Neuronal stem cell (in vitro differentiated cells): ENCODE measurements at regions not wholly inside any gene's neighbourhood (a gene's known extent, or its start where the extent isn't known, plus 50 kb on each side); places are given as distances from the start of the nearest gene placed in this dataset.

Experiments
- DNase-seq: peaks from one replicate; pipeline ENCODE4 v3.0.0-alpha.2; 2013; ENCODE audit warnings: low spot score
- H2AFZ ChIP-seq: one replicate; pipeline ENCODE4 v1.6.1; 2013; ENCODE audit warnings: mild to moderate bottlenecking, low read length, inconsistent platforms
- H2AK5ac ChIP-seq: 2 replicates; pipeline ENCODE4 v1.6.1; 2013; ENCODE audit warnings: low read depth, mild to moderate bottlenecking, inconsistent platforms, low read length, moderate library complexity, mixed read lengths
- H2BK120ac ChIP-seq: 2 replicates; pipeline ENCODE4 v1.6.1; 2013; ENCODE audit warnings: low read depth, mild to moderate bottlenecking, inconsistent platforms, low read length, moderate library complexity, mixed read lengths
- H2BK12ac ChIP-seq: one replicate; pipeline ENCODE4 v1.6.1; 2013; ENCODE audit warnings: low read length, inconsistent platforms
- H2BK15ac ChIP-seq: 2 replicates; pipeline ENCODE4 v1.6.1; 2013; ENCODE audit warnings: mild to moderate bottlenecking, low read length, inconsistent platforms, mixed read lengths
- H2BK5ac ChIP-seq: one replicate; pipeline ENCODE4 v1.6.1; 2013; ENCODE audit warnings: inconsistent platforms, mild to moderate bottlenecking, low read length, moderate library complexity
- H3K14ac ChIP-seq: one replicate; pipeline ENCODE4 v1.6.1; 2013; ENCODE audit warnings: low read length, inconsistent platforms
- H3K18ac ChIP-seq: 2 replicates; pipeline ENCODE4 v1.6.1; 2013; ENCODE audit warnings: low read length, inconsistent platforms
- H3K23ac ChIP-seq: 2 replicates; pipeline ENCODE4 v1.6.1; 2013; ENCODE audit warnings: low read depth, mild to moderate bottlenecking, mixed read lengths, low read length, inconsistent platforms; ENCODE audit not compliant: poor library complexity
- H3K27ac ChIP-seq: replicated peaks from 3 replicates; pipeline ENCODE4 v1.5.1; 2013; ENCODE audit warnings: low read length, inconsistent platforms
- H3K27me3 ChIP-seq, 3 experiments: 2 replicates each; pipeline ENCODE4 v1.6.1; 2013; ENCODE audit warnings: low read length in 3 of 3, mild to moderate bottlenecking in 2 of 3, inconsistent platforms in 1 of 3, low read depth in 1 of 3, mixed read lengths in 1 of 3, moderate library complexity in 1 of 3; ENCODE audit not compliant: control insufficient read depth in 3 of 3, insufficient read depth in 3 of 3
- H3K36me3 ChIP-seq, 2 donors: replicated peaks in 1 of 2; 2 replicates each; pipeline ENCODE4 v1.6.1; 2013; ENCODE audit warnings: low read length in 2 of 2; ENCODE audit not compliant: control insufficient read depth in 2 of 2, insufficient read depth in 2 of 2
- H3K4ac ChIP-seq: 2 replicates; pipeline ENCODE4 v1.6.1; 2013; ENCODE audit warnings: inconsistent platforms, mild to moderate bottlenecking, low read length, moderate library complexity
- H3K4me1 ChIP-seq, 2 donors: 1 replicate in 1 of 2; 2 replicates in 1 of 2; pipeline ENCODE4 v1.6.1; 2013; ENCODE audit warnings: low read length in 2 of 2, low read depth in 1 of 2; ENCODE audit not compliant: control insufficient read depth in 2 of 2, insufficient read depth in 1 of 2
- H3K4me2 ChIP-seq: one replicate; pipeline ENCODE4 v1.6.1; 2013; ENCODE audit warnings: mild to moderate bottlenecking, low read length, inconsistent platforms; ENCODE audit not compliant: insufficient read depth, poor library complexity, severe bottlenecking
- H3K4me3 ChIP-seq, 2 donors: 2 replicates each; pipeline ENCODE4 v1.5.1; 2013; ENCODE audit warnings: low read length in 2 of 2, mild to moderate bottlenecking in 2 of 2, inconsistent platforms in 1 of 2, moderate library complexity in 1 of 2
- H3K79me1 ChIP-seq: one replicate; pipeline ENCODE4 v1.6.1; 2013; ENCODE audit warnings: low read depth, mild to moderate bottlenecking, inconsistent platforms, low read length, moderate library complexity
- H3K9ac ChIP-seq: one replicate; pipeline ENCODE4 v1.6.1; 2013; ENCODE audit warnings: mild to moderate bottlenecking, low read depth, low read length, inconsistent platforms; ENCODE audit not compliant: poor library complexity
- H3K9me3 ChIP-seq, 2 donors: replicated peaks in 1 of 2; 2 replicates each; pipeline versions ENCODE3 to v1.6.1; 2013; ENCODE audit warnings: low read length in 2 of 2, mild to moderate bottlenecking in 2 of 2, inconsistent platforms in 1 of 2, low read depth in 1 of 2, mixed read lengths in 1 of 2, moderate library complexity in 1 of 2; ENCODE audit not compliant: control insufficient read depth in 2 of 2, insufficient read depth in 1 of 2
- H4K8ac ChIP-seq: one replicate; pipeline ENCODE4 v1.6.1; 2013; ENCODE audit warnings: low read depth, mild to moderate bottlenecking, inconsistent platforms, low read length, moderate library complexity
- H4K91ac ChIP-seq: one replicate; pipeline ENCODE4 v1.6.1; 2013; ENCODE audit warnings: low read length, low read depth, mild to moderate bottlenecking, inconsistent platforms; ENCODE audit not compliant: poor library complexity
- WGBS, 2 donors: extraction: QIAGEN DNeasy Blood & Tissue Kit; methylation state at CpG; one replicate each; pipeline ENCODE4 v1.1.7; 2013; ENCODE audit warnings: missing lambda C conversion rate in 2 of 2, mixed read lengths in 1 of 2; ENCODE audit not compliant: insufficient read length in 2 of 2, insufficient replicate concordance in 1 of 2; ENCODE audit errors: extremely low coverage in 2 of 2; 5-methylcytosine and 5-hydroxymethylcytosine counted together

DNA sequence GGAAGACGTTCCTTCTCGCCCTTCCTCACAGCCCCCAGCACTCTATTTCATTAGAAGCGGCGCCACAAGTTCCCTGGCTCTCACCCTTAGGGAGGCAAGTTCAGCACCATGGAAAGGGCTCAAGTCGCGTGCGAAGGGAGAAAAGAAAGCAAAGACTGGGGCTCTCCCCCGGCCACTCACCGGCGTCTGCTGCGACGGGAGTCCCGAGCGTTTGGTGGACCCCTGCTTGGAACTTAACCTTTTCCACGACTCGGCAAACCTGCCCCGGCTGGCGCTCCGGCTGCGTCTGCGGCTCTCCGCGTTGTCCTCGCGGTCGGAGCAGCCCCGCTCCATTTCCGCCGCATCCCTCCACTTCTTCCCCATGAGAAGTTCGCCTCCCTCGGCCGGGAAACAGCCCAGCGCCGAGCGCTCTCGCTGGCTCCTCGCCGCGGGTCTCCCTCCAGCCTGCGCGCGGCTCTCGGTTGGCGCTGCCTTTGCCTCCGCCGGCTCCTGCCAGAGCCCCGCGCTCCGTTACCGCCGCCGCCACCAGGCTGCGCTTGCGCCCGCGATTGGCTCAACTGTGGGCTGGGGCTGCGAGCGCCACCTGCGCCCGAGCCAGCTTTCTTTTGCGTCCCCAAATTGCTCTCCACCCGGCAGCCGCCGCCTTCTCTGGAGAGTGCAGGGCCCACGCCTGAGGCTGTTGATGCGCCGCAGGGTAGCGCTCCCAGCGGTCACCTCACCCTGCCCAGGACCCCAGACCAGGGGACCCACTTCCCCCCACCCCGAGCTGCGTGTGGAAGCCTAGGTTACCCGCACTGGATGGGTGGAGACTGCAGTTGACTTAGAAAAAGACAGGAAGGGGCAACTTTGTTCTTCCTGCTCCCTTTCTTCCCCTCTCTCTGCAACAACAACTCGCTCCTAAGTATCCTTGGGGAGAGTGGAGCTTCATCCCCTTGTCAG is 321.6 kb downstream of the CEMIP2 start:
- peak overlapping the region; percentile 62 to 79 for H3K4me3 ChIP-seq
- peak; percentile 91 for DNase-seq
- H3K9me3 ChIP-seq = peaks cover 0 to 6% of the 10 kb centered on the region in 2 donors
- no peak overlapping the region for H2BK15ac ChIP-seq
- no peaks in the 10 kb centered on the region for H3K36me3 ChIP-seq
- no CpG with 5 or more reads among the region's 73 CpGs for WGBS, 2 donors
- H3K4me2 ChIP-seq = peak overlapping the region; percentile 100
- no peak overlapping the region for H3K9ac ChIP-seq
- peak overlapping the region; percentile 39 for H3K27ac ChIP-seq
- peak overlapping the region; percentile 24 for H2BK5ac ChIP-seq
- no peak overlapping the region for H3K4ac ChIP-seq
- no peak overlapping the region for H3K23ac ChIP-seq
- peak overlapping the region; percentile 97 for H2AFZ ChIP-seq
- H4K91ac ChIP-seq = no peak overlapping the region
- H3K18ac ChIP-seq = no peak overlapping the region
- no peak overlapping the region for H2BK120ac ChIP-seq
- H3K4me1 ChIP-seq = peaks cover 8 to 17% of the 10 kb centered on the region in 2 donors
- no peaks in the 10 kb centered on the region for H3K79me1 ChIP-seq
- H4K8ac ChIP-seq = peak overlapping the region; percentile 43
- H3K14ac ChIP-seq = peak overlapping the region; percentile 82
- H2BK12ac ChIP-seq = no peak overlapping the region
- no peak overlapping the region for H2AK5ac ChIP-seq
- H3K27me3 ChIP-seq = peaks cover 0 to 2% (median 0%) of the 10 kb centered on the region in 3 experiments

DNA sequence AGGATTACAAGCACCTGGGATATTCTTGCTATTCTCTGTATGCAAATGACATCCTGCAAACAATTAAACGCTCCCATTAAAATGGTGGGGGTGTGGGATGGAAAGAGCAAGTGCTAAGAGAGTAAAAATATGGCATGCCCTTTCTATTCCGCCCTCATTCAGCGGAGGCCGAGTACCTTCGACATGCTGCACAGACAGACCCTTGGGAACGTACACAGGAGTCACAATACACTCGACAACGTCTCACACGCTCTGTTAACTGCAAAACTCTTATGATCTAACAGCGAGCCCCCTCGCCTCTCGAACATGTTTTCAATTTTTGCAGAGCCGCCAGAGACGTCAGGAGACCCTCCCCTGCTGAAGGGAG is 322.2 kb downstream of the CEMIP2 start:
- no peak overlapping the region for H3K14ac ChIP-seq
- peaks cover 8 to 17% of the 10 kb centered on the region in 2 donors for H3K4me1 ChIP-seq
- H4K91ac ChIP-seq = no peak overlapping the region
- H2BK5ac ChIP-seq = peak overlapping the region; percentile 24
- H3K27ac ChIP-seq = no peak overlapping the region
- WGBS, 2 donors = no CpG with 5 or more reads among the region's 14 CpGs
- H2BK12ac ChIP-seq = no peak overlapping the region
- peak overlapping the region; percentile 97 for H2AFZ ChIP-seq
- peak overlapping the region; percentile 100 for H3K4me2 ChIP-seq
- peaks cover 0 to 2% of the 10 kb centered on the region in 2 donors for H3K9me3 ChIP-seq
- no peak overlapping the region for H2BK120ac ChIP-seq
- H4K8ac ChIP-seq = no peak overlapping the region
- H3K4me3 ChIP-seq = peak overlapping the region in 1 of 2 donors; percentile 62
- H3K9ac ChIP-seq = no peak overlapping the region
- H2AK5ac ChIP-seq = no peak overlapping the region
- H3K23ac ChIP-seq = no peak overlapping the region
- H3K4ac ChIP-seq = no peak overlapping the region
- H3K79me1 ChIP-seq = no peaks in the 10 kb centered on the region
- no peak overlapping the region for H3K18ac ChIP-seq
- no peak overlapping the region for H2BK15ac ChIP-seq
- peak; percentile 21 for DNase-seq
- H3K36me3 ChIP-seq = no peaks in the 10 kb centered on the region
- H3K27me3 ChIP-seq = peaks cover 0 to 2% (median 0%) of the 10 kb centered on the region in 3 experiments

DNA sequence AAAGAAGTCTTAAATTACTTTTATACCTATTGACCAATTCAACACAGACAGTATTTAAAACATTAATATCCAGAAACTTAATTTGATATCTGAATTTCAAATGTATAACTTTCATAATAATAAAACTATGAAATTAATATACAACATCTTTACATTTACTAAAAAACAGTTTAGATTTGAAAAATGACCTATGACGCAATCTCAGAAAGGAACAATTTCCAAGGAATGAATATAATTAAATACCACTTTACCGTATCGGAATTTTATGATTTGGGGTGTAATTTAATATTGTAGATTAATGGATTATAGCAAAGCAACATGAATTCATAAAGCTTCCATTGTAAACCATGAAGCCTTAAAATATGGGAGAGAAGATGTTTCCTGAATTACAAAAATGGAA is 321.5 kb upstream of the TRPM3 start:
- Histone ChIP-seq H3K18ac (no peak overlapping the region), H2BK5ac (no peak overlapping the region), H3K79me1 (no peaks in the 10 kb centered on the region), H3K36me3 (no peaks in the 10 kb centered on the region), H3K9me3 (no peaks in the 10 kb centered on the region), H3K4me2 (no peak overlapping the region), H2BK120ac (no peak overlapping the region), H2AK5ac (no peak overlapping the region), H3K14ac (no peak overlapping the region), H3K4me3 (no peak overlapping the region), H3K4ac (no peak overlapping the region), H3K23ac (no peak overlapping the region), H2AFZ (no peak overlapping the region), H2BK15ac (no peak overlapping the region), H4K91ac (no peak overlapping the region), H3K27ac (no peak overlapping the region), H3K9ac (no peak overlapping the region), H3K27me3 (peaks cover 0 to 2% (median 0%) of the 10 kb centered on the region in 3 experiments), H2BK12ac (no peak overlapping the region), H4K8ac (no peak overlapping the region), H3K4me1 (peaks cover 8 to 12% of the 10 kb centered on the region in 2 donors)
- no CpG with 5 or more reads among the region's 3 CpGs for WGBS, 2 donors
- no peak for DNase-seq

GRCh38 chr9:71441266-71441665 is 319.8 kb upstream of the TRPM3 start:
- Histone ChIP-seq H2BK120ac (no peak overlapping the region), H3K4me2 (no peak overlapping the region), H3K4ac (no peak overlapping the region), H3K36me3 (no peaks in the 10 kb centered on the region), H3K23ac (no peak overlapping the region), H2BK12ac (no peak overlapping the region), H3K79me1 (no peaks in the 10 kb centered on the region), H3K27me3 (peaks cover 0 to 2% (median 0%) of the 10 kb centered on the region in 3 experiments), H2BK5ac (no peak overlapping the region), H2BK15ac (no peak overlapping the region), H4K91ac (no peak overlapping the region), H3K9me3 (peaks cover 0 to 2% of the 10 kb centered on the region in 2 donors), H3K14ac (no peak overlapping the region), H3K4me1 (peaks cover 1 to 3% of the 10 kb centered on the region in 2 donors), H3K4me3 (no peak overlapping the region), H2AFZ (no peak overlapping the region), H3K9ac (no peak overlapping the region), H3K27ac (no peak overlapping the region), H2AK5ac (no peak overlapping the region), H4K8ac (no peak overlapping the region), H3K18ac (no peak overlapping the region)
- no peak for DNase-seq
- no CpG with 5 or more reads among the region's 5 CpGs for WGBS, 2 donors
